ENCODE measurements at regions not wholly inside any gene's neighbourhood (a gene's known extent, or its start where the extent isn't known, plus 50 kb on each side); places are given as distances from the start of the nearest gene placed in this dataset.
"Not testable (repeated sequence)": the region's sequence is repeated elsewhere in the genome, so short reads cannot be mapped to it uniquely, and the experiment has no call there.

- no peaks in the 10 kb centered on the region for H3K4me1 Mint-ChIP-seq
- WGBS (ENCODE audit: insufficient coverage): 100% methylated on average over 1 of the region's 2 CpGs
- POLR2A ChIA-PET: no interaction called here
- ATAC-seq (ENCODE audit: low read depth) (no peak), DNase-seq (no peak)
- Histone ChIP-seq H3K4me1 (ENCODE audit: control insufficient read depth in 2 of 2, insufficient read depth in 2 of 2, low read length in 2 of 2) (no peaks in the 10 kb centered on the region), H3K36me3 (replicated peaks in 1 of 2; ENCODE audit: control extremely low read depth in 1 of 2, control insufficient read depth in 1 of 2, extremely low read depth in 1 of 2, insufficient read depth in 2 of 2, low read length in 1 of 2) (no peaks in the 10 kb centered on the region), H2AFZ (ENCODE audit: insufficient read depth, low read depth, low read length, poor library complexity, severe bottlenecking) (no peak overlapping the region), H3K9me3 (ENCODE audit: control extremely low read depth in 1 of 3, control insufficient read depth in 2 of 3, insufficient read depth in 1 of 3, low read length in 2 of 3) (no peaks in the 10 kb centered on the region), H3K9ac (ENCODE audit: low read length) (no peak overlapping the region), H3K27me3 (replicated peaks in 1 of 4; ENCODE audit: control extremely low read depth in 1 of 4, control insufficient read depth in 3 of 4, insufficient read depth in 4 of 4, low read length in 3 of 4) (no peaks in the 10 kb centered on the region), H3K4me3 (ENCODE audit: control extremely low read depth in 1 of 5, extremely low read depth in 1 of 5, insufficient read depth in 1 of 5, low read depth in 2 of 5, low read length in 4 of 5) (no peak overlapping the region), H3K79me2 (ENCODE audit: control insufficient read depth, insufficient read depth, low read length) (no peaks in the 10 kb centered on the region), H4K20me1 (ENCODE audit: control insufficient read depth, insufficient read depth, low read length, poor library complexity, severe bottlenecking) (no peaks in the 10 kb centered on the region), H3K27ac (ENCODE audit: low read length in 2 of 2) (no peak overlapping the region), H3K4me2 (replicated peaks; ENCODE audit: low read depth, low read length, poor library complexity, severe bottlenecking) (no peak overlapping the region)
- H3K9me3 Mint-ChIP-seq (ENCODE audit: insufficient read depth): no peaks in the 10 kb centered on the region
- TF ChIP-seq, protein P1, sequence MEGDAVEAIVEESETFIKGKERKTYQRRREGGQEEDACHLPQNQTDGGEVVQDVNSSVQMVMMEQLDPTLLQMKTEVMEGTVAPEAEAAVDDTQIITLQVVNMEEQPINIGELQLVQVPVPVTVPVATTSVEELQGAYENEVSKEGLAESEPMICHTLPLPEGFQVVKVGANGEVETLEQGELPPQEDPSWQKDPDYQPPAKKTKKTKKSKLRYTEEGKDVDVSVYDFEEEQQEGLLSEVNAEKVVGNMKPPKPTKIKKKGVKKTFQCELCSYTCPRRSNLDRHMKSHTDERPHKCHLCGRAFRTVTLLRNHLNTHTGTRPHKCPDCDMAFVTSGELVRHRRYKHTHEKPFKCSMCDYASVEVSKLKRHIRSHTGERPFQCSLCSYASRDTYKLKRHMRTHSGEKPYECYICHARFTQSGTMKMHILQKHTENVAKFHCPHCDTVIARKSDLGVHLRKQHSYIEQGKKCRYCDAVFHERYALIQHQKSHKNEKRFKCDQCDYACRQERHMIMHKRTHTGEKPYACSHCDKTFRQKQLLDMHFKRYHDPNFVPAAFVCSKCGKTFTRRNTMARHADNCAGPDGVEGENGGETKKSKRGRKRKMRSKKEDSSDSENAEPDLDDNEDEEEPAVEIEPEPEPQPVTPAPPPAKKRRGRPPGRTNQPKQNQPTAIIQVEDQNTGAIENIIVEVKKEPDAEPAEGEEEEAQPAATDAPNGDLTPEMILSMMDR (IDR thresholded peaks at IDR 0.05): no peak
- no peak for TF ChIP-seq EZH2 (IDR thresholded peaks at IDR 0.05; ENCODE audit: borderline replicate concordance, insufficient read depth, low read depth, low read length, poor library complexity, severe bottlenecking)
- no peak overlapping the region for H3K4me3 Mint-ChIP-seq
- intact Hi-C loops (cut with micrococcal nuclease): no loop called here
- H3K27ac Mint-ChIP-seq: no peak overlapping the region
- H3K27me3 Mint-ChIP-seq: no peaks in the 10 kb centered on the region
- CTCF ChIA-PET: no interaction called here
Observed at GRCh38 chr2:155902635-155903034, 429.9 kb downstream of the NR4A2 start.

DNA sequence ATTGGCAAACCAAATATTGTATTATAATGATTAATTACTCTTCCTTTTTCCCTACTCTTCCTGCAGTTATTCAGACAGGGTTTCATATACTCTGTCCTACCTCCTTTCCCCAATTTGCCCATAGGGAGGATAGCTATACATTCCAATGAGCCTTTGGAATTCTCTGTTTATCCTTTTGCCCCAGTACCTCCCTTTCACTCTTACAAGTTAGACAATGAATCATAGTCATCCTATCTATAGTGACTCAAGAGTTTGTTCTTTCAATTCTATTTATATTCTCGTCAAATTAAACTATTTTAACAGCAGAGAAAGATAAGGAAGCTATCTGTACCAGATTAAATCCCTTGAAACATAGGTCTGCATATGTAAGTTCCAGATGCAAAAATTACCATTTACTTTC is 437.5 kb downstream of the NR4A2 start:
- no CpG with 5 or more reads among the region's 1 CpG for whole genome bisulfite sequencing (ENCODE audit: insufficient coverage)

GRCh38 chr2:155880382-155880781 is 452.1 kb downstream of the NR4A2 start:
- not testable (repeated sequence) for H3K79me2 ChIP-seq (ENCODE audit: control insufficient read depth, insufficient read depth, low read length)

More for the DNA sequence above, 437.5 kb downstream of the NR4A2 start:
- H3K4me1 Mint-ChIP-seq: no peaks in the 10 kb centered on the region
- no peak overlapping the region for H3K4me3 Mint-ChIP-seq
- H3K36me3 ChIP-seq (replicated peaks in 1 of 2; ENCODE audit: control extremely low read depth in 1 of 2, control insufficient read depth in 1 of 2, extremely low read depth in 1 of 2, insufficient read depth in 2 of 2, low read length in 1 of 2): no peaks in the 10 kb centered on the region
- H3K4me1 ChIP-seq (ENCODE audit: control insufficient read depth in 2 of 2, insufficient read depth in 2 of 2, low read length in 2 of 2): no peaks in the 10 kb centered on the region
- no peaks in the 10 kb centered on the region for H3K79me2 ChIP-seq (ENCODE audit: control insufficient read depth, insufficient read depth, low read length)
- H3K27me3 Mint-ChIP-seq: no peaks in the 10 kb centered on the region
- no peaks in the 10 kb centered on the region for H4K20me1 ChIP-seq (ENCODE audit: control insufficient read depth, insufficient read depth, low read length, poor library complexity, severe bottlenecking)
- H2AFZ ChIP-seq (ENCODE audit: insufficient read depth, low read depth, low read length, poor library complexity, severe bottlenecking): no peak overlapping the region
- H3K4me2 ChIP-seq (replicated peaks; ENCODE audit: low read depth, low read length, poor library complexity, severe bottlenecking): no peak overlapping the region
- no peak overlapping the region for H3K27ac Mint-ChIP-seq
- no peaks in the 10 kb centered on the region for H3K9me3 Mint-ChIP-seq (ENCODE audit: insufficient read depth)
- no peak overlapping the region for H3K9ac ChIP-seq (ENCODE audit: low read length)
- DNase-seq (no peak), ATAC-seq (ENCODE audit: low read depth) (no peak)
- H3K4me3 ChIP-seq (ENCODE audit: control extremely low read depth in 1 of 5, extremely low read depth in 1 of 5, insufficient read depth in 1 of 5, low read depth in 2 of 5, low read length in 4 of 5): no peak overlapping the region
- intact Hi-C loops (cut with micrococcal nuclease): no loop called here
- ChIA-PET POLR2A (no interaction called here), CTCF (no interaction called here)
- TF ChIP-seq EZH2 (IDR thresholded peaks at IDR 0.05; ENCODE audit: borderline replicate concordance, insufficient read depth, low read depth, low read length, poor library complexity, severe bottlenecking): no peak
- TF ChIP-seq, protein P1 (IDR thresholded peaks at IDR 0.05): no peak
- no peak overlapping the region for H3K27ac ChIP-seq (ENCODE audit: low read length in 2 of 2)
- no peaks in the 10 kb centered on the region for H3K27me3 ChIP-seq (replicated peaks in 1 of 4; ENCODE audit: control extremely low read depth in 1 of 4, control insufficient read depth in 3 of 4, insufficient read depth in 4 of 4, low read length in 3 of 4)
- H3K9me3 ChIP-seq (ENCODE audit: control extremely low read depth in 1 of 3, control insufficient read depth in 2 of 3, insufficient read depth in 1 of 3, low read length in 2 of 3): no peaks in the 10 kb centered on the region

More at GRCh38 chr2:155880382-155880781, 452.1 kb downstream of the NR4A2 start:
- H3K9me3 ChIP-seq (ENCODE audit: control extremely low read depth in 1 of 3, control insufficient read depth in 2 of 3, insufficient read depth in 1 of 3, low read length in 2 of 3); H3K27me3 Mint-ChIP-seq; H3K9ac ChIP-seq (ENCODE audit: low read length); H3K4me2 ChIP-seq (replicated peaks; ENCODE audit: low read depth, low read length, poor library complexity, severe bottlenecking); H3K27ac Mint-ChIP-seq; intact Hi-C loops (cut with micrococcal nuclease); H3K4me3 Mint-ChIP-seq; H3K4me1 Mint-ChIP-seq; H3K27me3 ChIP-seq (replicated peaks in 1 of 4; ENCODE audit: control extremely low read depth in 1 of 4, control insufficient read depth in 3 of 4, insufficient read depth in 4 of 4, low read length in 3 of 4); H3K4me1 ChIP-seq (ENCODE audit: control insufficient read depth in 2 of 2, insufficient read depth in 2 of 2, low read length in 2 of 2); H3K4me3 ChIP-seq (ENCODE audit: control extremely low read depth in 1 of 5, extremely low read depth in 1 of 5, insufficient read depth in 1 of 5, low read depth in 2 of 5, low read length in 4 of 5); DNase-seq; H3K27ac ChIP-seq (ENCODE audit: low read length in 2 of 2); H3K36me3 ChIP-seq (replicated peaks in 1 of 2; ENCODE audit: control extremely low read depth in 1 of 2, control insufficient read depth in 1 of 2, extremely low read depth in 1 of 2, insufficient read depth in 2 of 2, low read length in 1 of 2); H2AFZ ChIP-seq (ENCODE audit: insufficient read depth, low read depth, low read length, poor library complexity, severe bottlenecking); CTCF ChIA-PET; POLR2A ChIA-PET; H4K20me1 ChIP-seq (ENCODE audit: control insufficient read depth, insufficient read depth, low read length, poor library complexity, severe bottlenecking); ATAC-seq (ENCODE audit: low read depth); H3K9me3 Mint-ChIP-seq (ENCODE audit: insufficient read depth): not testable (repeated sequence)
- WGBS (ENCODE audit: insufficient coverage): 83% methylated on average over 4 of the region's 5 CpGs

Data from B cell (primary cell).